Astrocyte (in vitro differentiated cells and primary cell): ENCODE measurements at regions not wholly inside any gene's neighbourhood (a gene's known extent, or its start where the extent isn't known, plus 50 kb on each side); places are given as distances from the start of the nearest gene placed in this dataset.

ENCODE experiments used
- DNase-seq: peaks from one replicate; pipeline ENCODE4 v3.0.0-alpha.2; 2010; ENCODE audit warnings: low read depth
- FAIRE-seq: peaks from 2 replicates; lab custom pipeline; 2011; peaks lifted over from hg19 to GRCh38; lab: Jason Lieb, UNC
- H2AFZ ChIP-seq: 2 replicates; pipeline ENCODE4 v1.6.0; 2012; ENCODE audit warnings: low read depth, low read length, inconsistent platforms
- H3K27ac ChIP-seq: 2 replicates; pipeline ENCODE4 v1.5.1; 2011; ENCODE audit warnings: low read depth, low read length, inconsistent platforms
- H3K27me3 ChIP-seq: 2 replicates; pipeline ENCODE4 v1.6.0; 2011; ENCODE audit warnings: low read length, inconsistent platforms; ENCODE audit not compliant: insufficient read depth
- H3K36me3 ChIP-seq: 2 replicates; pipeline ENCODE4 v1.5.1; 2011; ENCODE audit warnings: low read length, inconsistent platforms; ENCODE audit not compliant: insufficient read depth
- H3K4me1 ChIP-seq: 2 replicates; pipeline ENCODE4 v1.5.1; 2011; ENCODE audit warnings: low read length, inconsistent platforms; ENCODE audit not compliant: insufficient read depth
- H3K4me2 ChIP-seq: 2 replicates; pipeline ENCODE4 v1.6.0; 2012; ENCODE audit warnings: low read length, inconsistent platforms
- H3K4me3 ChIP-seq: 2 replicates; pipeline ENCODE4 v1.5.1; 2011; ENCODE audit warnings: low read depth, mild to moderate bottlenecking, low read length, inconsistent platforms; ENCODE audit not compliant: insufficient read depth
- H3K79me2 ChIP-seq: 2 replicates; pipeline ENCODE4 v1.6.0; 2012; ENCODE audit warnings: mild to moderate bottlenecking, low read length, inconsistent platforms; ENCODE audit not compliant: insufficient read depth
- H3K9ac ChIP-seq: 2 replicates; pipeline ENCODE4 v1.6.0; 2012; ENCODE audit warnings: mild to moderate bottlenecking, low read length, inconsistent platforms
- H3K9me3 ChIP-seq: 2 replicates; pipeline ENCODE4 v1.5.1; 2012; ENCODE audit warnings: low read depth, mild to moderate bottlenecking, low read length, inconsistent platforms; ENCODE audit not compliant: insufficient read depth
- H4K20me1 ChIP-seq: 2 replicates; pipeline ENCODE4 v1.6.0; 2012; ENCODE audit warnings: low read length, inconsistent platforms; ENCODE audit not compliant: insufficient read depth
- H3K27ac Mint-ChIP-seq: one replicate; pipeline ENCODE4 v1.8.0; 2021; ENCODE audit warnings: mild to moderate bottlenecking, mixed read lengths; ENCODE audit not compliant: unreplicated experiment
- H3K27me3 Mint-ChIP-seq: one replicate; pipeline ENCODE4 v1.8.0; 2021; ENCODE audit warnings: low read depth, mixed read lengths; ENCODE audit not compliant: unreplicated experiment
- H3K36me3 Mint-ChIP-seq: one replicate; pipeline ENCODE4 v1.8.0; 2021; ENCODE audit warnings: low read depth, mixed read lengths; ENCODE audit not compliant: unreplicated experiment
- H3K4me1 Mint-ChIP-seq: one replicate; pipeline ENCODE4 v1.8.0; 2021; ENCODE audit warnings: low read depth, mixed read lengths; ENCODE audit not compliant: unreplicated experiment
- H3K4me3 Mint-ChIP-seq: one replicate; pipeline ENCODE4 v1.8.0; 2021; ENCODE audit warnings: mild to moderate bottlenecking, moderate library complexity, mixed read lengths; ENCODE audit not compliant: unreplicated experiment
- H3K9me3 Mint-ChIP-seq: one replicate; pipeline ENCODE4 v1.8.0; 2021; ENCODE audit warnings: mild to moderate bottlenecking, mixed read lengths; ENCODE audit not compliant: unreplicated experiment
- CTCF ChIP-seq: IDR thresholded peaks from 2 replicates; pipeline ENCODE4 v1.5.1; 2011; ENCODE audit warnings: low read depth, mild to moderate bottlenecking, inconsistent platforms, low read length, moderate library complexity; ENCODE audit not compliant: insufficient read depth
- EZH2 ChIP-seq: IDR thresholded peaks from 2 replicates; pipeline ENCODE4 v1.6.1; 2012; ENCODE audit warnings: mild to moderate bottlenecking, low read length, inconsistent platforms; ENCODE audit not compliant: insufficient read depth

- Histone ChIP-seq H3K4me2 (no peak overlapping the region), H3K4me1 (no peaks in the 10 kb centered on the region), H2AFZ (no peak overlapping the region), H3K9ac (no peak overlapping the region), H3K36me3 (no peaks in the 10 kb centered on the region), H3K79me2 (no peaks in the 10 kb centered on the region), H3K27ac (no peak overlapping the region), H3K4me3 (no peak overlapping the region), H3K27me3 (no peaks in the 10 kb centered on the region), H3K9me3 (peaks cover 21% of the 10 kb centered on the region), H4K20me1 (no peaks in the 10 kb centered on the region)
- TF ChIP-seq EZH2 = no peak
- no peak for TF ChIP-seq CTCF
- no peaks in the 10 kb centered on the region for H3K4me1 Mint-ChIP-seq
- FAIRE-seq (no peak), DNase-seq (no peak)
- H3K27me3 Mint-ChIP-seq = peaks cover 2% of the 10 kb centered on the region
- peaks cover 21% of the 10 kb centered on the region for H3K9me3 Mint-ChIP-seq
- H3K36me3 Mint-ChIP-seq = no peaks in the 10 kb centered on the region
- H3K27ac Mint-ChIP-seq = no peak overlapping the region
- no peak overlapping the region for H3K4me3 Mint-ChIP-seq
Observed at GRCh38 chr10:130425169-130425568, 289.0 kb downstream of the GLRX3 start.

GRCh38 chr10:130425881-130426435 is 289.8 kb downstream of the GLRX3 start:
- Mint-ChIP-seq H3K36me3 (no peaks in the 10 kb centered on the region), H3K4me3 (no peak overlapping the region), H3K27me3 (peaks cover 2% of the 10 kb centered on the region), H3K4me1 (no peaks in the 10 kb centered on the region), H3K27ac (no peak overlapping the region), H3K9me3 (peaks cover 19% of the 10 kb centered on the region)
- H3K4me2 ChIP-seq = no peak overlapping the region
- no peaks in the 10 kb centered on the region for H3K27me3 ChIP-seq
- no peak overlapping the region for H2AFZ ChIP-seq
- H3K27ac ChIP-seq = no peak overlapping the region
- H3K4me3 ChIP-seq = no peak overlapping the region
- no peaks in the 10 kb centered on the region for H4K20me1 ChIP-seq
- FAIRE-seq (no peak), DNase-seq (no peak)
- TF ChIP-seq CTCF (no peak), EZH2 (no peak)
- no peaks in the 10 kb centered on the region for H3K4me1 ChIP-seq
- H3K9me3 ChIP-seq = peaks cover 24% of the 10 kb centered on the region
- no peaks in the 10 kb centered on the region for H3K79me2 ChIP-seq
- no peak overlapping the region for H3K9ac ChIP-seq
- no peaks in the 10 kb centered on the region for H3K36me3 ChIP-seq

GRCh38 chr10:130427216-130427722 is 291.1 kb downstream of the GLRX3 start:
- H3K27me3 Mint-ChIP-seq = no peaks in the 10 kb centered on the region
- Histone ChIP-seq H2AFZ (no peak overlapping the region), H3K4me2 (no peak overlapping the region), H3K4me1 (no peaks in the 10 kb centered on the region), H3K9me3 (peaks cover 28% of the 10 kb centered on the region), H4K20me1 (no peaks in the 10 kb centered on the region), H3K27ac (no peak overlapping the region), H3K9ac (no peak overlapping the region), H3K79me2 (no peaks in the 10 kb centered on the region), H3K4me3 (no peak overlapping the region), H3K36me3 (no peaks in the 10 kb centered on the region), H3K27me3 (no peaks in the 10 kb centered on the region)
- no peaks in the 10 kb centered on the region for H3K36me3 Mint-ChIP-seq
- no peak overlapping the region for H3K27ac Mint-ChIP-seq
- peaks cover 17% of the 10 kb centered on the region for H3K9me3 Mint-ChIP-seq
- no peaks in the 10 kb centered on the region for H3K4me1 Mint-ChIP-seq
- FAIRE-seq (no peak), DNase-seq (no peak)
- H3K4me3 Mint-ChIP-seq = no peak overlapping the region
- no peak for TF ChIP-seq CTCF
- no peak for TF ChIP-seq EZH2
